H9 (cell line): ENCODE measurements at regions not wholly inside any gene's neighbourhood (a gene's known extent, or its start where the extent isn't known, plus 50 kb on each side); places are given as distances from the start of the nearest gene placed in this dataset.

Experiments
- DNase-seq: peaks from one replicate; pipeline ENCODE4 v3.0.0-alpha.2; 2017
- H2AFZ ChIP-seq: one replicate; pipeline ENCODE4 v1.6.1; 2013; ENCODE audit warnings: mild to moderate bottlenecking, low read length, control low read depth, moderate library complexity
- H2AK5ac ChIP-seq: 2 replicates; pipeline ENCODE4 v1.6.1; 2013; ENCODE audit warnings: low read length, control low read depth, mixed read lengths; ENCODE audit not compliant: insufficient read length
- H2BK120ac ChIP-seq: one replicate; pipeline ENCODE4 v1.6.1; 2013; ENCODE audit warnings: low read depth, mild to moderate bottlenecking, low read length, control low read depth, inconsistent platforms; ENCODE audit not compliant: poor library complexity, severe bottlenecking
- H2BK12ac ChIP-seq: 2 replicates; pipeline ENCODE4 v1.6.1; 2013; ENCODE audit warnings: low read length, control low read depth, mixed read lengths, low read depth; ENCODE audit not compliant: insufficient read length
- H2BK15ac ChIP-seq: 2 replicates; pipeline ENCODE4 v1.6.1; 2013; ENCODE audit warnings: low read depth, low read length, control low read depth
- H2BK20ac ChIP-seq: one replicate; pipeline ENCODE4 v1.6.1; 2013; ENCODE audit warnings: low read depth, mild to moderate bottlenecking, low read length, control low read depth, inconsistent platforms; ENCODE audit not compliant: poor library complexity, severe bottlenecking
- H2BK5ac ChIP-seq: 2 replicates; pipeline ENCODE4 v1.6.1; 2013; ENCODE audit warnings: low read length, control low read depth, mixed read lengths; ENCODE audit not compliant: insufficient read length
- H3K14ac ChIP-seq: 2 replicates; pipeline ENCODE4 v1.6.1; 2013; ENCODE audit warnings: low read length, control low read depth; ENCODE audit not compliant: insufficient read depth
- H3K18ac ChIP-seq: 2 replicates; pipeline ENCODE4 v1.6.1; 2013; ENCODE audit warnings: low read depth, mild to moderate bottlenecking, mixed read lengths, low read length, control low read depth; ENCODE audit not compliant: insufficient read length
- H3K23ac ChIP-seq: 2 replicates; pipeline ENCODE4 v1.6.1; 2013; ENCODE audit warnings: low read length, control low read depth, mixed read lengths, low read depth; ENCODE audit not compliant: insufficient read length
- H3K23me2 ChIP-seq: 2 replicates; pipeline ENCODE4 v1.6.1; 2013; ENCODE audit warnings: low read depth, mild to moderate bottlenecking, mixed read lengths, low read length, control low read depth; ENCODE audit not compliant: insufficient read length, poor library complexity, severe bottlenecking
- H3K27ac ChIP-seq: 2 replicates; pipeline ENCODE4 v1.5.1; 2013; ENCODE audit warnings: low read length, control low read depth, mixed read lengths, low read depth; ENCODE audit not compliant: insufficient read length
- H3K27me3 ChIP-seq: 2 replicates; pipeline ENCODE4 v1.6.1; 2013; ENCODE audit warnings: low read length, control low read depth, inconsistent platforms; ENCODE audit not compliant: insufficient read depth
- H3K4ac ChIP-seq: 2 replicates; pipeline ENCODE4 v1.6.1; 2013; ENCODE audit warnings: low read depth, mild to moderate bottlenecking, control low read depth, inconsistent platforms, low read length, moderate library complexity
- H3K4me1 ChIP-seq: 2 replicates; pipeline ENCODE4 v1.6.1; 2013; ENCODE audit warnings: low read length, control low read depth, inconsistent platforms; ENCODE audit not compliant: insufficient read depth
- H3K4me2 ChIP-seq: 2 replicates; pipeline ENCODE4 v1.6.1; 2013; ENCODE audit warnings: low read length, control low read depth, mixed read lengths; ENCODE audit not compliant: insufficient read length, insufficient read depth
- H3K56ac ChIP-seq: 2 replicates; pipeline ENCODE4 v1.6.1; 2013; ENCODE audit warnings: low read depth, mild to moderate bottlenecking, mixed read lengths, low read length, control low read depth; ENCODE audit not compliant: insufficient read length
- H3K79me1 ChIP-seq: 2 replicates; pipeline ENCODE4 v1.6.1; 2013; ENCODE audit warnings: low read depth, mild to moderate bottlenecking, moderate library complexity, low read length, control low read depth, inconsistent platforms; ENCODE audit not compliant: insufficient read depth, poor library complexity, severe bottlenecking
- H3K79me2 ChIP-seq: 2 replicates; pipeline ENCODE4 v1.6.1; 2013; ENCODE audit warnings: low read length, control low read depth, inconsistent platforms; ENCODE audit not compliant: insufficient read depth
- H3K9ac ChIP-seq: 2 replicates; pipeline ENCODE4 v1.6.1; 2013; ENCODE audit warnings: low read length, control low read depth, mixed read lengths; ENCODE audit not compliant: insufficient read length; ENCODE audit errors: extremely low read depth
- H3K9me3 ChIP-seq: one replicate; pipeline ENCODE4 v1.6.1; 2013; ENCODE audit warnings: low read depth, low read length, inconsistent platforms; ENCODE audit not compliant: control insufficient read depth
- H3T11ph ChIP-seq: one replicate; pipeline ENCODE4 v1.6.1; 2013; ENCODE audit warnings: mild to moderate bottlenecking, low read length, control low read depth, inconsistent platforms
- H4K20me1 ChIP-seq: one replicate; pipeline ENCODE4 v1.6.1; 2013; ENCODE audit not compliant: control insufficient read depth, insufficient read length, insufficient read depth
- H4K5ac ChIP-seq: 2 replicates; pipeline ENCODE4 v1.6.1; 2013; ENCODE audit warnings: low read depth, mild to moderate bottlenecking, mixed read lengths, low read length, control low read depth; ENCODE audit not compliant: insufficient read length
- H4K8ac ChIP-seq: replicated peaks from 2 replicates; pipeline ENCODE4 v1.6.1; 2013; ENCODE audit warnings: low read length, control low read depth, mixed read lengths, low read depth; ENCODE audit not compliant: insufficient read length
- H4K91ac ChIP-seq: 2 replicates; pipeline ENCODE4 v1.6.1; 2013; ENCODE audit warnings: low read depth, mild to moderate bottlenecking, moderate library complexity, mixed read lengths, low read length, control low read depth; ENCODE audit not compliant: insufficient read length
- H3K27ac Mint-ChIP-seq, 3 experiments: 2 replicates in 2 of 3; 3 replicates in 1 of 3; pipeline ENCODE4 v1.8.0; 2020 to 2021; ENCODE audit warnings: mixed read lengths in 3 of 3, mild to moderate bottlenecking in 1 of 3, moderate library complexity in 1 of 3
- H3K27me3 Mint-ChIP-seq: 2 replicates; pipeline ENCODE4 v1.8.0; 2021; ENCODE audit warnings: low read depth, mild to moderate bottlenecking, moderate library complexity, mixed read lengths
- H3K36me3 Mint-ChIP-seq, 3 experiments: 2 replicates in 2 of 3; 3 replicates in 1 of 3; pipeline ENCODE4 v1.8.0; 2020 to 2021; ENCODE audit warnings: low read depth in 3 of 3, mixed read lengths in 3 of 3; ENCODE audit not compliant: insufficient read depth in 1 of 3
- H3K4me1 Mint-ChIP-seq, 2 experiments: 2 replicates each; pipeline ENCODE4 v1.8.0; 2020; ENCODE audit warnings: mixed read lengths in 2 of 2
- H3K4me3 Mint-ChIP-seq, 2 experiments: 2 replicates in 1 of 2; 3 replicates in 1 of 2; pipeline ENCODE4 v1.8.0; 2020 to 2021; ENCODE audit warnings: mild to moderate bottlenecking in 2 of 2, mixed read lengths in 2 of 2, moderate library complexity in 1 of 2
- H3K9me3 Mint-ChIP-seq, 2 experiments: 2 replicates in 1 of 2; 3 replicates in 1 of 2; pipeline ENCODE4 v1.8.0; 2020; ENCODE audit warnings: mild to moderate bottlenecking in 2 of 2, mixed read lengths in 2 of 2, moderate library complexity in 1 of 2
- CTCF ChIP-seq: fragments of 200-600 bp; sonication (generic); conservative IDR thresholded peaks from 3 replicates; pipeline ENCODE4 v1.8.0; 2021; ENCODE audit warnings: antibody characterized with exemption, mild to moderate bottlenecking

GRCh38 chrX:87890437-87890836, 372.8 kb downstream of the KLHL4 start:
- H2AFZ ChIP-seq = no peak overlapping the region
- no peaks in the 10 kb centered on the region for H3K27me3 ChIP-seq
- DNase-seq = no peak
- H3K9me3 ChIP-seq = no peaks in the 10 kb centered on the region
- no peak overlapping the region for H3T11ph ChIP-seq
- no peak overlapping the region for H3K4ac ChIP-seq
- no peak overlapping the region for H2BK20ac ChIP-seq
- H4K20me1 ChIP-seq = peaks cover 5% of the 10 kb centered on the region
- no peak overlapping the region for H2BK12ac ChIP-seq
- no peaks in the 10 kb centered on the region for H3K9me3 Mint-ChIP-seq
- H3K27me3 Mint-ChIP-seq = no peaks in the 10 kb centered on the region
- H4K91ac ChIP-seq = no peak overlapping the region
- no peak overlapping the region for H2BK120ac ChIP-seq
- no peak overlapping the region for H2AK5ac ChIP-seq
- no peak overlapping the region for H3K56ac ChIP-seq
- no peaks in the 10 kb centered on the region for H3K79me1 ChIP-seq
- H3K9ac ChIP-seq = no peak overlapping the region
- H3K4me3 Mint-ChIP-seq = no peak overlapping the region
- H3K14ac ChIP-seq = no peak overlapping the region
- H3K23me2 ChIP-seq = no peaks in the 10 kb centered on the region
- TF ChIP-seq CTCF = no peak
- no peak overlapping the region for H4K8ac ChIP-seq
- no peak overlapping the region for H4K5ac ChIP-seq
- H3K23ac ChIP-seq = no peak overlapping the region
- H2BK15ac ChIP-seq = no peak overlapping the region
- no peaks in the 10 kb centered on the region; a peak in 1 of 7 replicates for H3K36me3 Mint-ChIP-seq
- no peak overlapping the region for H3K18ac ChIP-seq
- H3K27ac Mint-ChIP-seq = peak overlapping the region in 1 of 3 experiments; percentile 23; a peak in 1 of 7 replicates
- H3K4me1 ChIP-seq = no peaks in the 10 kb centered on the region
- H3K4me2 ChIP-seq = no peak overlapping the region
- H3K79me2 ChIP-seq = no peaks in the 10 kb centered on the region
- H3K4me1 Mint-ChIP-seq = peaks cover 2 to 4% of the 10 kb centered on the region in 2 experiments
- no peak overlapping the region for H2BK5ac ChIP-seq
- H3K27ac ChIP-seq = no peak overlapping the region
